ENCODE measurements at regions not wholly inside any gene's neighbourhood (a gene's known extent, or its start where the extent isn't known, plus 50 kb on each side); places are given as distances from the start of the nearest gene placed in this dataset.
"Not testable (repeated sequence)": the region's sequence is repeated elsewhere in the genome, so short reads cannot be mapped to it uniquely, and the experiment has no call there.

- not testable (repeated sequence) for TF ChIP-seq EP300 (IDR thresholded peaks at IDR 0.05; ENCODE audit: borderline replicate concordance in 1 of 2, low read depth in 2 of 2, low read length in 2 of 2); RAD21 (IDR thresholded peaks at IDR 0.05 in 1 of 2, conservative IDR thresholded peaks at IDR 0.05 in 1 of 2; ENCODE audit: low read depth in 2 of 2, low read length in 2 of 2); POLR2AphosphoS5 (IDR thresholded peaks at IDR 0.05; ENCODE audit: low read depth, low read length); CTCF (IDR thresholded peaks at IDR 0.05; ENCODE audit: control extremely low read depth in 1 of 3, insufficient read depth in 1 of 3, low read depth in 1 of 3, low read length in 3 of 3); RNF2 (IDR thresholded peaks at IDR 0.05; ENCODE audit: borderline replicate concordance, low read depth, low read length, missing control alignments, poor library complexity, severe bottlenecking); CHD2 (IDR thresholded peaks at IDR 0.05; ENCODE audit: low read length); POLR2A (IDR thresholded peaks at IDR 0.05; ENCODE audit: control extremely low read depth in 1 of 2, low read depth in 2 of 2, low read length in 2 of 2); ATF2 (IDR thresholded peaks at IDR 0.05; ENCODE audit: low read length); JUND (IDR thresholded peaks at IDR 0.05; ENCODE audit: low read length); HDAC6 (IDR thresholded peaks at IDR 0.05; ENCODE audit: low read depth, low read length); RXRA (IDR thresholded peaks at IDR 0.05; ENCODE audit: insufficient read depth, low read depth, low read length); EZH2 (IDR thresholded peaks at IDR 0.05; ENCODE audit: low read depth, low read length, severe bottlenecking)
Measured at GRCh38 chr7:65508581-65509367, 135.1 kb downstream of the ZNF92 start.

Data from H1 (cell line).